ENCODE measurements at regions not wholly inside any gene's neighbourhood (a gene's known extent, or its start where the extent isn't known, plus 50 kb on each side); places are given as distances from the start of the nearest gene placed in this dataset.
A peak's percentile ranks its signal among the peaks of the same experiment; 100 is the strongest.

- peak in 1 of 2 donors; percentile 11 for DNase-seq (ENCODE audit: low read depth in 2 of 2)
These were observed 139.4 kb upstream of the TSC22D2 start for GRCh38 chr3:150268426-150269391.

- no peak for DNase-seq (ENCODE audit: low read depth in 2 of 2)
These were observed 140.8 kb upstream of the TSC22D2 start for GRCh38 chr3:150267288-150267687.

GRCh38 chr3:150265305-150265704 lies 142.8 kb upstream of the TSC22D2 start:
- no peak for DNase-seq (ENCODE audit: low read depth in 2 of 2)

- DNase-seq (ENCODE audit: low read depth in 2 of 2): no peak
These were observed 143.4 kb upstream of the TSC22D2 start for GRCh38 chr3:150264561-150265279.

- DNase-seq (ENCODE audit: low read depth in 2 of 2): no peak
These were observed 146.1 kb upstream of the TSC22D2 start for GRCh38 chr3:150261958-150262357.

GRCh38 chr3:150261418-150261817 lies 146.7 kb upstream of the TSC22D2 start:
- DNase-seq (ENCODE audit: low read depth in 2 of 2): no peak

- DNase-seq (ENCODE audit: low read depth in 2 of 2): no peak
These were observed 147.7 kb upstream of the TSC22D2 start for GRCh38 chr3:150260398-150260710.

- no peak for DNase-seq (ENCODE audit: low read depth in 2 of 2)
These were observed 148.3 kb upstream of the TSC22D2 start for GRCh38 chr3:150259526-150260397.

- DNase-seq (ENCODE audit: low read depth in 2 of 2): peak in 1 of 2 donors; percentile 34
These were observed 151.3 kb upstream of the TSC22D2 start for GRCh38 chr3:150256782-150257181.

- DNase-seq (ENCODE audit: low read depth in 2 of 2): no peak
These were observed 151.8 kb upstream of the TSC22D2 start for GRCh38 chr3:150256318-150256717.

- no peak for DNase-seq (ENCODE audit: low read depth in 2 of 2)
These were observed 152.3 kb upstream of the TSC22D2 start for GRCh38 chr3:150255826-150256225.

- DNase-seq (ENCODE audit: low read depth in 2 of 2): no peak
These were observed 152.7 kb upstream of the TSC22D2 start for GRCh38 chr3:150255413-150255812.

GRCh38 chr3:150254309-150254708 lies 153.8 kb upstream of the TSC22D2 start:
- no peak for DNase-seq (ENCODE audit: low read depth in 2 of 2)

GRCh38 chr3:150253622-150254021 lies 154.5 kb upstream of the TSC22D2 start:
- DNase-seq (ENCODE audit: low read depth in 2 of 2): peak; percentile 4 to 55

GRCh38 chr3:150252462-150252861 lies 155.6 kb upstream of the TSC22D2 start:
- peak in 1 of 2 donors; percentile 89 for DNase-seq (ENCODE audit: low read depth in 2 of 2)

- peak in 1 of 2 donors; percentile 83 for DNase-seq (ENCODE audit: low read depth in 2 of 2)
These were observed 156.7 kb upstream of the TSC22D2 start for GRCh38 chr3:150251187-150252062.

GRCh38 chr3:150249779-150250470 lies 158.2 kb upstream of the TSC22D2 start:
- no peak for DNase-seq (ENCODE audit: low read depth in 2 of 2)

- no peak for DNase-seq (ENCODE audit: low read depth in 2 of 2)
These were observed 159.0 kb upstream of the TSC22D2 start for GRCh38 chr3:150248888-150249681.
